ENCODE measurements at regions not wholly inside any gene's neighbourhood (a gene's known extent, or its start where the extent isn't known, plus 50 kb on each side); places are given as distances from the start of the nearest gene placed in this dataset.

GRCh38 chr1:87958201-87958600, 629.5 kb downstream of the LMO4 start:
- Mint-ChIP-seq H3K36me3 (ENCODE audit: insufficient read depth, unreplicated experiment) (no peaks in the 10 kb centered on the region), H3K9me3 (ENCODE audit: low read depth, unreplicated experiment) (peaks cover 3% of the 10 kb centered on the region), H3K4me1 (ENCODE audit: low read depth, unreplicated experiment) (peaks cover 33% of the 10 kb centered on the region), H3K4me3 (ENCODE audit: low read depth, unreplicated experiment) (no peak overlapping the region), H3K27ac (ENCODE audit: unreplicated experiment) (no peak overlapping the region), H3K27me3 (ENCODE audit: unreplicated experiment) (no peaks in the 10 kb centered on the region)
- DNase-seq, result no peak
- no TSS peak for BruUV-seq (replicated peaks)
- intact Hi-C loops (cut with micrococcal nuclease; ENCODE audit: unreplicated experiment), result loop anchor here (5.0 kb wide), 1 partner anchor 631 kb away; the partner anchor contains the start of gene LMO4
- TF ChIP-seq CTCF (IDR thresholded peaks at IDR 0.05; ENCODE audit: unreplicated experiment), result no peak
- CTCF ChIA-PET, result no interaction called here

- intact Hi-C loops (cut with micrococcal nuclease; ENCODE audit: unreplicated experiment), result loop anchor here (5.0 kb wide), 1 partner anchor 631 kb away; the partner anchor contains the start of gene LMO4
- H3K27ac Mint-ChIP-seq (ENCODE audit: unreplicated experiment), result no peak overlapping the region
- H3K36me3 Mint-ChIP-seq (ENCODE audit: insufficient read depth, unreplicated experiment), result no peaks in the 10 kb centered on the region
- DNase-seq, result no peak
- TF ChIP-seq CTCF (IDR thresholded peaks at IDR 0.05; ENCODE audit: unreplicated experiment), result no peak
- no TSS peak for BruUV-seq (replicated peaks)
- peaks cover 28% of the 10 kb centered on the region for H3K4me1 Mint-ChIP-seq (ENCODE audit: low read depth, unreplicated experiment)
- no peak overlapping the region for H3K4me3 Mint-ChIP-seq (ENCODE audit: low read depth, unreplicated experiment)
- peaks cover 3% of the 10 kb centered on the region for H3K9me3 Mint-ChIP-seq (ENCODE audit: low read depth, unreplicated experiment)
- CTCF ChIA-PET, result no interaction called here
- H3K27me3 Mint-ChIP-seq (ENCODE audit: unreplicated experiment), result no peaks in the 10 kb centered on the region
Measured at GRCh38 chr1:87958716-87959115, 630.0 kb downstream of the LMO4 start.

GRCh38 chr1:87959236-87959635, 630.6 kb downstream of the LMO4 start:
- Mint-ChIP-seq H3K27me3 (ENCODE audit: unreplicated experiment) (no peaks in the 10 kb centered on the region), H3K9me3 (ENCODE audit: low read depth, unreplicated experiment) (peaks cover 3% of the 10 kb centered on the region), H3K4me3 (ENCODE audit: low read depth, unreplicated experiment) (no peak overlapping the region), H3K27ac (ENCODE audit: unreplicated experiment) (no peak overlapping the region), H3K4me1 (ENCODE audit: low read depth, unreplicated experiment) (peaks cover 23% of the 10 kb centered on the region), H3K36me3 (ENCODE audit: insufficient read depth, unreplicated experiment) (no peaks in the 10 kb centered on the region)
- no peak for TF ChIP-seq CTCF (IDR thresholded peaks at IDR 0.05; ENCODE audit: unreplicated experiment)
- BruUV-seq (replicated peaks), result no TSS peak
- no peak for DNase-seq
- intact Hi-C loops (cut with micrococcal nuclease; ENCODE audit: unreplicated experiment), result loop anchor here (5.0 kb wide), 1 partner anchor 632 kb away; the partner anchor contains the start of gene LMO4
- CTCF ChIA-PET, result no interaction called here

- no peak overlapping the region for H3K27ac Mint-ChIP-seq (ENCODE audit: unreplicated experiment)
Measured at GRCh38 chr1:87961992-87962391, 633.3 kb downstream of the LMO4 start.

More at GRCh38 chr1:87961992-87962391, 633.3 kb downstream of the LMO4 start:
- DNase-seq, result no peak
- Mint-ChIP-seq H3K36me3 (ENCODE audit: insufficient read depth, unreplicated experiment) (no peaks in the 10 kb centered on the region), H3K27me3 (ENCODE audit: unreplicated experiment) (no peaks in the 10 kb centered on the region), H3K4me1 (ENCODE audit: low read depth, unreplicated experiment) (no peaks in the 10 kb centered on the region), H3K9me3 (ENCODE audit: low read depth, unreplicated experiment) (no peaks in the 10 kb centered on the region), H3K4me3 (ENCODE audit: low read depth, unreplicated experiment) (no peak overlapping the region)
- no peak for TF ChIP-seq CTCF (IDR thresholded peaks at IDR 0.05; ENCODE audit: unreplicated experiment)
- intact Hi-C loops (cut with micrococcal nuclease; ENCODE audit: unreplicated experiment), result no loop called here
- CTCF ChIA-PET, result no interaction called here
- BruUV-seq (replicated peaks), result no TSS peak
